HUES6 (cell line): ENCODE measurements at regions not wholly inside any gene's neighbourhood (a gene's known extent, or its start where the extent isn't known, plus 50 kb on each side); places are given as distances from the start of the nearest gene placed in this dataset.

Source experiments
- H3K27ac ChIP-seq: 2 replicates; pipeline ENCODE4 v1.7.0; 2013; ENCODE audit warnings: low read depth, mild to moderate bottlenecking, low read length, inconsistent platforms
- H3K27me3 ChIP-seq: 2 replicates; pipeline ENCODE4 v1.6.1; 2013; ENCODE audit warnings: low read length; ENCODE audit not compliant: control insufficient read depth, insufficient read depth
- H3K36me3 ChIP-seq: 2 replicates; pipeline ENCODE4 v1.6.1; 2013; ENCODE audit warnings: low read length; ENCODE audit not compliant: control insufficient read depth, insufficient read depth
- H3K4me1 ChIP-seq: 2 replicates; pipeline ENCODE4 v1.6.1; 2013; ENCODE audit warnings: low read length; ENCODE audit not compliant: control insufficient read depth, insufficient read depth
- H3K4me3 ChIP-seq: 2 replicates; pipeline ENCODE4 v1.5.1; 2013; ENCODE audit warnings: low read depth, low read length
- H3K9ac ChIP-seq: one replicate; pipeline ENCODE4 v1.6.1; 2013; ENCODE audit warnings: mild to moderate bottlenecking, low read length
- H3K9me3 ChIP-seq: 2 replicates; pipeline ENCODE4 v1.6.1; 2013; ENCODE audit warnings: low read depth, low read length; ENCODE audit not compliant: control insufficient read depth, insufficient read depth

GRCh38 chr15:58298879-58299850 is 132.6 kb upstream of the LIPC start:
- peaks cover 4% of the 10 kb centered on the region; the same call in 1 of the 2 replicates for H3K9me3 ChIP-seq
- no peak overlapping the region for H3K4me3 ChIP-seq
- no peak overlapping the region for H3K27ac ChIP-seq

GRCh38 chr15:58302832-58303231 is 129.0 kb upstream of the LIPC start:
- peaks cover 4% of the 10 kb centered on the region; the same call in 1 of the 2 replicates for H3K9me3 ChIP-seq
- no peaks in the 10 kb centered on the region for H3K36me3 ChIP-seq
- H3K4me1 ChIP-seq = peaks cover 4% of the 10 kb centered on the region; the same call in 1 of the 2 replicates
- H3K27me3 ChIP-seq = no peaks in the 10 kb centered on the region
- H3K27ac ChIP-seq = no peak overlapping the region
- no peak overlapping the region for H3K9ac ChIP-seq
- H3K4me3 ChIP-seq = no peak overlapping the region

More at GRCh38 chr15:58298879-58299850, 132.6 kb upstream of the LIPC start:
- Histone ChIP-seq H3K27me3 (no peaks in the 10 kb centered on the region), H3K9ac (no peak overlapping the region), H3K4me1 (peaks cover 5% of the 10 kb centered on the region; the same call in 1 of the 2 replicates), H3K36me3 (no peaks in the 10 kb centered on the region)

GRCh38 chr15:58303236-58303635 is 128.6 kb upstream of the LIPC start:
- H3K4me1 ChIP-seq = 0 out of 2 replicates have a peak, but pooled peaks cover 3% of the 10 kb centered on the region
- peaks cover 4% of the 10 kb centered on the region; the same call in 1 of the 2 replicates for H3K9me3 ChIP-seq
- no peak overlapping the region for H3K9ac ChIP-seq

GRCh38 chr15:58306591-58307312 is 125.0 kb upstream of the LIPC start:
- no peak overlapping the region for H3K4me3 ChIP-seq
- H3K27me3 ChIP-seq = no peaks in the 10 kb centered on the region
- H3K9me3 ChIP-seq = no peaks in the 10 kb centered on the region
- no peak overlapping the region for H3K27ac ChIP-seq
- 0 out of 2 replicates have a peak, but pooled peaks cover 3% of the 10 kb centered on the region for H3K4me1 ChIP-seq
- H3K36me3 ChIP-seq = no peaks in the 10 kb centered on the region
- H3K9ac ChIP-seq = no peak overlapping the region

More at GRCh38 chr15:58303236-58303635, 128.6 kb upstream of the LIPC start:
- no peak overlapping the region for H3K27ac ChIP-seq
- no peaks in the 10 kb centered on the region for H3K27me3 ChIP-seq
- no peaks in the 10 kb centered on the region for H3K36me3 ChIP-seq
- no peak overlapping the region for H3K4me3 ChIP-seq

GRCh38 chr15:58307313-58307961 is 124.4 kb upstream of the LIPC start:
- Histone ChIP-seq H3K9me3 (no peaks in the 10 kb centered on the region), H3K27me3 (no peaks in the 10 kb centered on the region), H3K4me3 (no peak overlapping the region), H3K27ac (no peak overlapping the region), H3K4me1 (0 out of 2 replicates have a peak, but pooled peaks cover 3% of the 10 kb centered on the region), H3K9ac (no peak overlapping the region), H3K36me3 (no peaks in the 10 kb centered on the region)

GRCh38 chr15:58308742-58309355 is 122.9 kb upstream of the LIPC start:
- H3K27ac ChIP-seq = no peak overlapping the region
- H3K4me1 ChIP-seq = 0 out of 2 replicates have a peak, but pooled peaks cover 3% of the 10 kb centered on the region
- no peak overlapping the region for H3K4me3 ChIP-seq
- no peaks in the 10 kb centered on the region for H3K36me3 ChIP-seq
- no peaks in the 10 kb centered on the region for H3K27me3 ChIP-seq
- no peak overlapping the region for H3K9ac ChIP-seq
- H3K9me3 ChIP-seq = no peaks in the 10 kb centered on the region

GRCh38 chr15:58309963-58310928 is 121.5 kb upstream of the LIPC start:
- H3K36me3 ChIP-seq = no peaks in the 10 kb centered on the region
- no peaks in the 10 kb centered on the region for H3K9me3 ChIP-seq
- H3K27me3 ChIP-seq = no peaks in the 10 kb centered on the region
- H3K4me1 ChIP-seq = 0 out of 2 replicates have a peak, but pooled peaks cover 3% of the 10 kb centered on the region
- H3K4me3 ChIP-seq = no peak overlapping the region
- no peak overlapping the region for H3K9ac ChIP-seq
- no peak overlapping the region for H3K27ac ChIP-seq

GRCh38 chr15:58311556-58311955 is 120.2 kb upstream of the LIPC start:
- Histone ChIP-seq H3K27ac (no peak overlapping the region), H3K9me3 (no peaks in the 10 kb centered on the region), H3K36me3 (no peaks in the 10 kb centered on the region), H3K4me3 (no peak overlapping the region), H3K27me3 (no peaks in the 10 kb centered on the region), H3K9ac (no peak overlapping the region), H3K4me1 (0 out of 2 replicates have a peak, but pooled peaks cover 3% of the 10 kb centered on the region)

GRCh38 chr15:58312031-58312430 is 119.8 kb upstream of the LIPC start:
- Histone ChIP-seq H3K4me3 (no peak overlapping the region), H3K9ac (no peak overlapping the region), H3K27me3 (no peaks in the 10 kb centered on the region), H3K4me1 (no peaks in the 10 kb centered on the region), H3K9me3 (no peaks in the 10 kb centered on the region), H3K36me3 (no peaks in the 10 kb centered on the region), H3K27ac (no peak overlapping the region)
